A549 (cell line): ENCODE measurements at regions not wholly inside any gene's neighbourhood (a gene's known extent, or its start where the extent isn't known, plus 50 kb on each side); places are given as distances from the start of the nearest gene placed in this dataset.

Experiments
- CEBPB ChIP-seq, 2 experiments: fragments of >200 bp in 1 of 2; sonication (Bioruptor Twin) in 1 of 2; formaldehyde crosslinking in 1 of 2; IDR thresholded peaks; 2 replicates each; pipeline ENCODE4 v1.6.1; 2012 to 2016
- JUN ChIP-seq, 2 experiments: fragments of >200 bp; sonication (Bioruptor Twin); formaldehyde crosslinking; IDR thresholded peaks; 2 replicates in 1 of 2; 3 replicates in 1 of 2; pipeline ENCODE4 v1.6.1; 2016 to 2017
- MAFK ChIP-seq: fragments of 450-650 bp; IDR thresholded peaks from 2 replicates; pipeline ENCODE4 v1.6.1; 2014; ENCODE audit not compliant: partially characterized antibody
- MYC ChIP-seq: IDR thresholded peaks from 2 replicates; pipeline ENCODE4 v1.6.1; 2012; ENCODE audit warnings: mild to moderate bottlenecking, inconsistent platforms, low read length, improper control_type of control experiment, borderline replicate concordance
- POLR2AphosphoS2 ChIP-seq: conservative IDR thresholded peaks from 2 replicates; pipeline ENCODE4 v1.6.1; 2012; ENCODE audit warnings: low read length, improper control_type of control experiment, inconsistent platforms
- TF ChIP-seq, protein P1 (sequence below): fragments of >200 bp; sonication (Bioruptor Twin); formaldehyde crosslinking; IDR thresholded peaks from 3 replicates; pipeline ENCODE4 v1.5.1; 2016
- TF ChIP-seq, protein P2 (sequence below): fragments of 200-600 bp; sonication (generic); IDR thresholded peaks from 2 replicates; pipeline ENCODE4 v1.6.1; 2016; ENCODE audit warnings: antibody characterized with exemption, mild to moderate bottlenecking, moderate library complexity

GRCh38 chr3:84039099-84039498 is 919.7 kb upstream of the CADM2 start:
- TF ChIP-seq, protein P1, sequence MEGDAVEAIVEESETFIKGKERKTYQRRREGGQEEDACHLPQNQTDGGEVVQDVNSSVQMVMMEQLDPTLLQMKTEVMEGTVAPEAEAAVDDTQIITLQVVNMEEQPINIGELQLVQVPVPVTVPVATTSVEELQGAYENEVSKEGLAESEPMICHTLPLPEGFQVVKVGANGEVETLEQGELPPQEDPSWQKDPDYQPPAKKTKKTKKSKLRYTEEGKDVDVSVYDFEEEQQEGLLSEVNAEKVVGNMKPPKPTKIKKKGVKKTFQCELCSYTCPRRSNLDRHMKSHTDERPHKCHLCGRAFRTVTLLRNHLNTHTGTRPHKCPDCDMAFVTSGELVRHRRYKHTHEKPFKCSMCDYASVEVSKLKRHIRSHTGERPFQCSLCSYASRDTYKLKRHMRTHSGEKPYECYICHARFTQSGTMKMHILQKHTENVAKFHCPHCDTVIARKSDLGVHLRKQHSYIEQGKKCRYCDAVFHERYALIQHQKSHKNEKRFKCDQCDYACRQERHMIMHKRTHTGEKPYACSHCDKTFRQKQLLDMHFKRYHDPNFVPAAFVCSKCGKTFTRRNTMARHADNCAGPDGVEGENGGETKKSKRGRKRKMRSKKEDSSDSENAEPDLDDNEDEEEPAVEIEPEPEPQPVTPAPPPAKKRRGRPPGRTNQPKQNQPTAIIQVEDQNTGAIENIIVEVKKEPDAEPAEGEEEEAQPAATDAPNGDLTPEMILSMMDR: no peak
- TF ChIP-seq POLR2AphosphoS2: no peak
- TF ChIP-seq, protein P2, sequence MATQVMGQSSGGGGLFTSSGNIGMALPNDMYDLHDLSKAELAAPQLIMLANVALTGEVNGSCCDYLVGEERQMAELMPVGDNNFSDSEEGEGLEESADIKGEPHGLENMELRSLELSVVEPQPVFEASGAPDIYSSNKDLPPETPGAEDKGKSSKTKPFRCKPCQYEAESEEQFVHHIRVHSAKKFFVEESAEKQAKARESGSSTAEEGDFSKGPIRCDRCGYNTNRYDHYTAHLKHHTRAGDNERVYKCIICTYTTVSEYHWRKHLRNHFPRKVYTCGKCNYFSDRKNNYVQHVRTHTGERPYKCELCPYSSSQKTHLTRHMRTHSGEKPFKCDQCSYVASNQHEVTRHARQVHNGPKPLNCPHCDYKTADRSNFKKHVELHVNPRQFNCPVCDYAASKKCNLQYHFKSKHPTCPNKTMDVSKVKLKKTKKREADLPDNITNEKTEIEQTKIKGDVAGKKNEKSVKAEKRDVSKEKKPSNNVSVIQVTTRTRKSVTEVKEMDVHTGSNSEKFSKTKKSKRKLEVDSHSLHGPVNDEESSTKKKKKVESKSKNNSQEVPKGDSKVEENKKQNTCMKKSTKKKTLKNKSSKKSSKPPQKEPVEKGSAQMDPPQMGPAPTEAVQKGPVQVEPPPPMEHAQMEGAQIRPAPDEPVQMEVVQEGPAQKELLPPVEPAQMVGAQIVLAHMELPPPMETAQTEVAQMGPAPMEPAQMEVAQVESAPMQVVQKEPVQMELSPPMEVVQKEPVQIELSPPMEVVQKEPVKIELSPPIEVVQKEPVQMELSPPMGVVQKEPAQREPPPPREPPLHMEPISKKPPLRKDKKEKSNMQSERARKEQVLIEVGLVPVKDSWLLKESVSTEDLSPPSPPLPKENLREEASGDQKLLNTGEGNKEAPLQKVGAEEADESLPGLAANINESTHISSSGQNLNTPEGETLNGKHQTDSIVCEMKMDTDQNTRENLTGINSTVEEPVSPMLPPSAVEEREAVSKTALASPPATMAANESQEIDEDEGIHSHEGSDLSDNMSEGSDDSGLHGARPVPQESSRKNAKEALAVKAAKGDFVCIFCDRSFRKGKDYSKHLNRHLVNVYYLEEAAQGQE: no peak
- no peak for TF ChIP-seq CEBPB (IDR thresholded peaks at IDR 0.05)
- TF ChIP-seq MYC: no peak
- TF ChIP-seq JUN (IDR thresholded peaks at IDR 0.05): no peak
- no peak for TF ChIP-seq MAFK
